Activated naive CD8-positive, alpha-beta T cell treated with anti-CD3 and anti-CD28 coated beads, Interleukin-2, amount 10 ng/mL, durations not matched to agents 7 days and 5 days (primary cell): ENCODE measurements at regions not wholly inside any gene's neighbourhood (a gene's known extent, or its start where the extent isn't known, plus 50 kb on each side); places are given as distances from the start of the nearest gene placed in this dataset.
A peak's percentile ranks its signal among the peaks of the same experiment; 100 is the strongest.

ENCODE experiments used
- ATAC-seq: fragments of 150-1000 bp; cut with Tn5 transposase; one replicate; pipeline ENCODE4 v1.10.0; 2021; ENCODE audit warnings: low read depth, moderate library complexity
- POLR2A ChIA-PET: fragments of 350-600 bp; sonication (Branson Sonifier 250); formaldehyde crosslinking; loops from one replicate; lab custom pipeline; 2021; ENCODE audit warnings: antibody characterized with exemption; lab: Charles Lee
- DNase-seq: peaks from one replicate; pipeline ENCODE4 v3.0.0; 2021
- H3K27ac Mint-ChIP-seq: one replicate; pipeline ENCODE4 v1.8.0; 2022; ENCODE audit warnings: mild to moderate bottlenecking, mixed read lengths
- H3K27me3 Mint-ChIP-seq: one replicate; pipeline ENCODE4 v1.8.0; 2022; ENCODE audit warnings: mild to moderate bottlenecking, moderate library complexity, mixed read lengths
- H3K36me3 Mint-ChIP-seq: one replicate; pipeline ENCODE4 v1.8.0; 2021; ENCODE audit warnings: mild to moderate bottlenecking, mixed read lengths
- H3K4me1 Mint-ChIP-seq: one replicate; pipeline ENCODE4 v1.8.0; 2021; ENCODE audit warnings: mixed read lengths
- H3K4me3 Mint-ChIP-seq: one replicate; pipeline ENCODE4 v1.8.0; 2022; ENCODE audit warnings: mild to moderate bottlenecking, moderate library complexity, mixed read lengths
- H3K9me3 Mint-ChIP-seq: one replicate; pipeline ENCODE4 v1.8.0; 2021; ENCODE audit warnings: mixed read lengths

DNA sequence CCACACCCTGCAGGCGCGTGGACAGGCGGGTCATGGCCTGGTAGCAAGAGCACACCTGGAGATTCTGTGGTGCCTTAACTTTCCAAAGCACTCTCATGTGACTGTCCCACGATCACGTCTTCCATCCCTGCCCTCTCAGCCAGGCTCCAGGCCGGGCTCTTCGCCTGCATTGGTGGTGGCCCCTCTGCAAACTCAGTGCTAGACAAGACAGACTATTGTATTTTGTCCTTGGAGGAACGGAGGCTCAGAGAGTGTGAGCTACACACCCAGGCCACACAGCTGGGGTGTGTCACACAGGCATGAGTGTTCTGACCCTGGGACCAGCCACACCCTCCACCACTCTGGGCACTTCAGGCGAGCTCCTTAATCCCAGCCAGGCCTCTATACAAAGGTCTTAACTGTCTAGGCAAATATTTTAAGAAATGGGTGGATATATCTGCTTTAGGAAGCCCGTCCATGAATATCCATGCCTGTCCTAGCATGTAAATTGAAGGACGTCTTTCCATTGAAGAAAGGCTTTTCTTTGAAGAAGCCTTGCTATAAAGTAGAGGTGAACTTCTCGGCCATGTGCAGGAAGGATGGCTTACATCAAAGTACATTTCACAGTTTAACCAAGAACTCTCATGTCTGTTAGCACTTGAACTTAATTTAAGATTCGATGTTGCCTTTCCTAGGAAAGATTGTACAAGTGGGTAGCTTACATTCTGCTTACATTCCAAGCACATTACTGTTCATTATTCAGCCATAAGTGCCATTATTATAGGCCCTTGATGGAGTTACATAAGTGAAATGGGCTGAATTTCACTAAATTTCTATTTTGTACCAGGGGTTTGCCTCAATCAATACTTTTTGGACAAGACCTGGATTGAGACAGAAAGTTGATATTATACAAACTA, 263.9 kb downstream of the DLL1 start:
- no peaks in the 10 kb centered on the region for H3K9me3 Mint-ChIP-seq
- DNase-seq (no peak), ATAC-seq (no peak)
- no peaks in the 10 kb centered on the region for H3K36me3 Mint-ChIP-seq
- no peak overlapping the region for H3K4me3 Mint-ChIP-seq
- no peak overlapping the region for H3K27ac Mint-ChIP-seq
- POLR2A ChIA-PET, result no interaction called here
- peaks cover 3% of the 10 kb centered on the region for H3K27me3 Mint-ChIP-seq
- peaks cover 2% of the 10 kb centered on the region for H3K4me1 Mint-ChIP-seq

DNA sequence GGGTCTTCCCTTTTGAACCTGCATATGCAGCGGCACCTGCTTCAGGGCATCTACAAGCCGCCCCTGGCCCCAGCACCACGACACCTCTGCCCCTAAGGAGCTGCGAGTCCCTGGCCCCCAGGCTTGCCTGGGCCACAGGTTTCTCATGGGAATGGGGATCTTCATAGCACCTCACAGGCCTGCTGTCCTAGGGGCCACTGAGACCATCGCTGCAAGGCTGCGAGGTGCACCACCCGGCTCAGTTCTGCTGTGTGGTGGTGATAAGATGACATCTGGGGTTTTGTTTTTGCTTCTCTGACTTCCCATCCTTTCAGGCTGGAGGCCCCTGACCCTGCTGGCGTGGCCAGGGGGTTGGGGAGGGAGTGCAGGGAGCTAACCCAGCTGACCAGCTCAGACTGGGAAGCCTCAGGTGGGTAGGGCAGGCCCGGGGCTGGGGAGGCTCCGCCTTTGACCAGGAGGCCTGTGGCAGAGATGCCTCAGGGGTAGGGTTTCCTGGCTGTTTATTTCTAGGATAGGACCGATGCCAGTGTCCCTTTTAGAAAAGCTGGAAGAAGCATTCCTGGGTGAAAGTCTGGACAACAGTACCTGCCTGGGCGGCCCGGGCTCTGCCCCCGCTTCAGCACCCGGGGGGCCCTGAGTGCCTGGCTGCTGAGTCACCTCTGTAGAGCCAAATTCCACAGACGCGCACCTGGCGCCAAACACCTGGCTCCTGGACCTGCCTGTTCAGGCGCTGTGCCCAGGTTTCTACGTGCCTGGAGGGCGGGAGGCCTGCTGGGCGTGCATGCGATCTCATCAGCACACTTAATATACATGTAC, 264.7 kb downstream of the DLL1 start:
- H3K4me1 Mint-ChIP-seq, result peaks cover 2% of the 10 kb centered on the region
- no peak overlapping the region for H3K4me3 Mint-ChIP-seq
- POLR2A ChIA-PET, result no interaction called here
- ATAC-seq (no peak), DNase-seq (peak; percentile 23)
- no peak overlapping the region for H3K27ac Mint-ChIP-seq
- no peaks in the 10 kb centered on the region for H3K9me3 Mint-ChIP-seq
- no peaks in the 10 kb centered on the region for H3K36me3 Mint-ChIP-seq
- H3K27me3 Mint-ChIP-seq, result peaks cover 5% of the 10 kb centered on the region

DNA sequence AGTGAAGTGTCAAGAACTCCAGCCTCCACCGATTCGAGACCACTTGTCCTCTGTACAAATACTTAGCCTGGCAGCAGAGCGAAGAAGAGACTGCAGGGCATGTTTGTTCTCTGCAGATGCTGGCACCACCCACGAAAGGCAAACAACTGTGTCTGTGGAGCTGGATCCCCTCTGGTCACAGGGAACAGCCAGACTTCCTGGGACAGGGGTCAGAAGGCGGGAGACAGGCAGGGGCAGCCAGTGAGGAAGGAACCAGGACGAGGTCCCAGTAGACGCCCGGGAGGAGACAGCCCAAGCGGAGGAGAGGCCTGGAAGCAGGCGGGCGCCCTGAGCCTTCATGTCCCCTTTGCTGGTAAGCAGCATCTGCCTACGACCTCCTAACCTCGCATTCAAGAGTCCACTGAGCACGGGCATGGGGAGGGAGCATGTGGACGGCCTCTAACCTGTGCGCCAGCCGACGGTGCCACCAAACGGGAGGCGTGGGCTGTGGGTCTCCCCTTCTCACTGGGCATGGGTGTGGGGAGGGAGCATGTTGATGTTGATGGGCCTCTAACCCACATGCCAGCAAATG, 265.5 kb downstream of the DLL1 start:
- Mint-ChIP-seq H3K27ac (no peak overlapping the region), H3K4me1 (peaks cover 3% of the 10 kb centered on the region), H3K4me3 (no peak overlapping the region), H3K36me3 (no peaks in the 10 kb centered on the region), H3K27me3 (peaks cover 9% of the 10 kb centered on the region), H3K9me3 (no peaks in the 10 kb centered on the region)
- DNase-seq, result peak; percentile 22
- no peak for ATAC-seq
- POLR2A ChIA-PET, result no interaction called here

DNA sequence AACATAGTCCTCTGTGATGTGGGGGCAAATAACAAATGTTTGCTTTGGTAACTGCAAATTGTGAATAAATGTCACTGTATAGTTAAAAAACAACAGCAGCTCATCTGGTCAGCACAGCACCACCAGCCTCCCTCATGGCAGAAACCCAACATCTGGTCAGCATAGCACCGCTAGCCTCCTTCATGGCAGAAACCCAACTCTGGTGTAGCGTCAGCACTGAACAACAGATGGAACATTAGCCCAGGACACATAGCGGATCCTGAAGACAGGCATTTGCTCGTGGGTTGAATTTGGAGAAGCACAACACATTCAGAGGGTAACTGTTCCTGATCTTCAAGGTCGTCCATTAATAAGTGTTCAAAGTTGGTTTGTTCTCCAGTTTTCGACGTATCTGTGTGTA, 265.9 kb downstream of the DLL1 start:
- Mint-ChIP-seq H3K27ac (peak overlapping the region; percentile 48), H3K4me1 (peaks cover 3% of the 10 kb centered on the region), H3K27me3 (peaks cover 9% of the 10 kb centered on the region), H3K9me3 (no peaks in the 10 kb centered on the region), H3K36me3 (no peaks in the 10 kb centered on the region), H3K4me3 (no peak overlapping the region)
- DNase-seq, result no peak
- ATAC-seq, result no peak
- POLR2A ChIA-PET, result no interaction called here

DNA sequence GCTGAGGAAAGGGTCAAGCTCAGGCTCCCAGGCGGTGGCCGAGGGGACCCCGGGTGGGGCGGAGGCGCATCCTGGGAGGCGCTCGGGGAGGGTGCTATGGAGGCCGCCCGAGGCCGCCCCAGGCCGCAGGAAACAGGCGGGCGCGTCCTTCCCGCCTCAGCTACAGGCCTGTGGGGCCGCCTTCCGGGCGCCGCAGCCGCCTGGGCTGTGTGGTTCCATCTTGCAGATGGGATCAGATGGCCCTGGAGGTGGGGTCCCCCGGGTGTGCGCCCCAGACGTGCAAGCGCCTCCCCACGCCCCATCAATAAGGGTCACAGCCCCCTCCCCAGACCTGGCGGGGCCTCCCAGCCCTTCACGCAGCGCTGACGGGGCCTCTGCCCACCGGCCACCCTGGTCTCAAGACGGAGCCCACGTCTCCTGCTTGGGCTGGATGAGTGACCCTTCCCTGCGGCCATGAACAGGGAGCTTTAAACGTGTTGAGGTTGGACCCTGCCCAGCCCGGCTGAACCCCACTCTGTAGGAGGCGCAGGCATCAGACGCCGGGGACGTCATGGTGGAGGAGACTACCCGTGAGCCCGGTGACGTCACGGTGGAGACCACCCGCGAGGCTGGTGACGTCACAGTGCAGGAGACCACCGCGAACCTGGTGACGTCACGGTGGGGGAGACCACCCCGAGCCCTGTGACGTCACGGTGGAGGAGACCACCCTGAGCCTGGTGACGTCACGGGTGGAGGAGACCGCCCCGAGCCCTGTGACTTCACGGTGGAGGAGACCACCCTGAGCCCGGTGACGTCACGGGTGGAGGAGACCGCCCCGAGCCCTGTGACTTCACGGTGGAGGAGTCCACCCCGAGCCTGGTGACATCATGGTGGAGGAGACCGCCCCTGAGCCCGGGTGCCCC, 267.0 kb downstream of the DLL1 start:
- ATAC-seq (peak; percentile 78), DNase-seq (peak; percentile 19)
- POLR2A ChIA-PET, result interaction anchor here (0.6 to 1.4 kb wide), 2 partner anchors 65 to 305 kb away, joined by 3 to 4 read pairs; no protein-coding TSS in a partner anchor
- H3K4me1 Mint-ChIP-seq, result peaks cover 3% of the 10 kb centered on the region
- H3K9me3 Mint-ChIP-seq, result no peaks in the 10 kb centered on the region
- H3K4me3 Mint-ChIP-seq, result peak overlapping the region; percentile 37
- peaks cover 9% of the 10 kb centered on the region for H3K27me3 Mint-ChIP-seq
- no peak overlapping the region for H3K27ac Mint-ChIP-seq
- no peaks in the 10 kb centered on the region for H3K36me3 Mint-ChIP-seq

DNA sequence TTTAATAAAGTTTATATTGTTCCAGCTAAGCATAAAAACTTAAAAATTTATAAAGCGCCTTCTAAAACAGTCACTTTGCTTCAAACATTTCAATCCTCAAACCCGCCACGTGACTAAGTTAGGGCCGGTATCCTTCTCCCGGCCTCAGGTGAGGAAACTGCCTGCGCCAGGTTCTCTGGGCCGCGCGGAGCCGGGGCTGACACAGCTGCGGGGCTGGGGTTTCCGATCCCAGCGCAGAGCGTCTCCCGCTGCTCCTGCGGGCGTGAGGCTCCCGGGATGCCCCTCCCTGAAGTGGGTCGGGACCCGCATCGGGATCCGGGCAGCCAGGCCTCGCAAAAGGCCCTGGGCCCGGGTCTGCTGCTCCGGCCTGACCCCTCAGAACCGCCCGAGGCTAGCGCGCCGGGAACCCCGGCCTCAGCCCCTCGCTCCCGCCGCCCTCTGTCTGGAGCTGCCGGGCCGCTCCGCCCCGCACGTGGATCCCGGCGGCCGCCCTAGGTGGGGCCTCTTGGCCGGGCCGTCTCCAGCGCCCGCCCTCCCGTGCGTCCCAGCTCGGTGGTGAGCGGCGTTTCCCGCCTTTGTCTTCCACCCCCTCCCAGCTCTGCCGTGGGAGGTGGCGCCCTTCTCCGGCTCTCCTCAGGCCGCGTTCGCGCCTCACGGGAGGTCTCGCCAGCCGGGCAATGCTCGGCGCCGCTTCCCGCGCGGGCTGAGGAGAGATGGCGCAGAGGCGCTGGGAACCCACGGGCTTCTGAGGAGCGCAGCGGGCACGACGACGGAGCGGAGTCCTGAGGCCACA, 267.9 kb downstream of the DLL1 start:
- Mint-ChIP-seq H3K27me3 (peaks cover 11% of the 10 kb centered on the region), H3K9me3 (no peaks in the 10 kb centered on the region), H3K27ac (no peak overlapping the region), H3K4me1 (peaks cover 3% of the 10 kb centered on the region), H3K4me3 (peak overlapping the region; percentile 65), H3K36me3 (no peaks in the 10 kb centered on the region)
- POLR2A ChIA-PET, result interaction anchor here (1.4 kb wide), 1 partner anchor 66 kb away, joined by 4 read pairs; no protein-coding TSS in a partner anchor
- ATAC-seq (peak; percentile 31), DNase-seq (peak; percentile 49)

DNA sequence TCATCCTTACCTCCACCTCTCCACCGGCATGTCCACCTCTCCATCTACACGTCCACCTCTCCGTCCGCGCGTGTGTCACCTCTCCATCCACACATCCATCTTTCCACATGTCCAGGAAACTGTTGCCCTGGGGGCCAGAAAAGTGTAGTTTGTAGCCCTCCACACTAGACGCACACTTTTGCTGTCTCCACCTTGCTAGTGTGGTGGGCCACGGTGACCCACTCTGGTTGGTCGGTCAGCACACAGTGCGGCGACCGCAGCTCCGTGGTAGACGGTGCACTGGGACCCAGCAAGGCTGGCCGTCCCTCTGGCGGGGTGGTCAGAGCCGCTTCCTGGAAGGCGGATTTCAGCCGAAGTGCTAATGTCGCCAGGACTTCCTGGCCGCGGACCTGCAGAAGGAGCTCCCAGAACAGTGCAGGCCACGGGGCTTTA, 268.6 kb downstream of the DLL1 start:
- Mint-ChIP-seq H3K9me3 (no peaks in the 10 kb centered on the region), H3K27ac (peak overlapping the region; percentile 60), H3K4me1 (peaks cover 3% of the 10 kb centered on the region), H3K36me3 (no peaks in the 10 kb centered on the region), H3K4me3 (peak overlapping the region; percentile 65), H3K27me3 (peaks cover 17% of the 10 kb centered on the region)
- POLR2A ChIA-PET, result interaction anchor here (1.4 kb wide), 1 partner anchor 67 kb away, joined by 4 read pairs; no protein-coding TSS in a partner anchor
- ATAC-seq (no peak), DNase-seq (no peak)

DNA sequence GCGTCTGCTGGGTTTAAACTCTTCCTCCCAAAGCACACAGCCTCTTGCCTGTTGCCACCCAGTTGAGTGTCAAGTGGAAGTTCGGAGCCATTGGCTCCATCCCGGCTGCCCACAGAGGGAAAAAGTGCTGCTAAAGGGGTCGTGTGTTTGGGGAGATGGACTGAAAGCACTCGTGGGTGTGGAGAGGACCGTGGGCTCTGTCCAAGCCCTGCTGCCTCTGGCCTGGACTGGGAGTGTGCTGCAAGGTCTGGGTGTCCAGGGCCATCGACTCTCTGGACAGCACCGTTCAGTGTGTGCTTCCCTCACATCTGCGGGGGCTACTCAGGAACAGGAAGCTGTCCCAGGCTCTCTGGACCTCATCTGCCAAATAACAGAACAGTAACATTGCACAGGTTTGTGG, 269.3 kb downstream of the DLL1 start:
- peaks cover 3% of the 10 kb centered on the region for H3K4me1 Mint-ChIP-seq
- H3K36me3 Mint-ChIP-seq, result no peaks in the 10 kb centered on the region
- no peak overlapping the region for H3K27ac Mint-ChIP-seq
- peak overlapping the region; percentile 65 for H3K4me3 Mint-ChIP-seq
- DNase-seq, result no peak
- no peaks in the 10 kb centered on the region for H3K9me3 Mint-ChIP-seq
- H3K27me3 Mint-ChIP-seq, result peaks cover 22% of the 10 kb centered on the region
- no peak for ATAC-seq
- POLR2A ChIA-PET, result no interaction called here

DNA sequence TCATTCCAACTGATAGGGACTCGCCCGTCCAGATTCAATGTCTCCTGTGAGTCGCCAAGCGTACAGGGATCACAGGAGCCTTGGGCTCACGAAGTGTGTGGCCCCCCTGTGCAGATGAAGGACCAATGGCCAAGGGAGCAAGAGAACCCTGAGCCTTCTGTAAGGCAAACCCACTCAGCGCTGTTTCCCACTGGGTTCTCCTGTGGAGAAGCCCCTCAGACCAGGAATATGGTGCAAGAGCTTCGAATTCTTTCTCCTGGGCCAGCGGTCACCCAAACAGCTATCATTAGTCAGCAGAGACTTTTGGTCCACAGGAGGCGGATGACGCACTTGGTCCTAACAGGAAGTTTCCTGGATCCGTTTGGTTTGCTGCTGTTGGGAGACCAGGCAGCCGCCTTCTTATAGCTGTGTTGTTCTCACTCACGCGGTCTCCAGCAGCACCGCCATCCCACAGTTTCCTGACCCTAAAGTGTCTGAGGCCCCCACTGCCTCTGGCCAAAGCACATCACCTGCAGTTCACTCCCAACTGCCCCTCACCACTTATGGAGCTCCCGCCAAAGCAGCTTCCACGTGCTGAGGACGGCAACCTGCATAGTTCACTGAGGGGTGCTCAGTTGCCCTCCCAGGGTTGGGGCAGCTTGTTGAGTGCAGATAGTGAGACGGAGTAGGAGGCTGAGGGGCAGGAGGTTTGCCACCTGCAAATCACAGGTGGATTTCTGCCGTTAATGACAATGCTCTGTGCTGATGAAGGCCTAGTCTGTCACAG, 268.6 kb downstream of the ERMARD start:
- peaks cover 32% of the 10 kb centered on the region for H3K27me3 Mint-ChIP-seq
- no peak overlapping the region for H3K4me3 Mint-ChIP-seq
- H3K36me3 Mint-ChIP-seq, result no peaks in the 10 kb centered on the region
- H3K4me1 Mint-ChIP-seq, result peaks cover 3% of the 10 kb centered on the region
- DNase-seq (no peak), ATAC-seq (no peak)
- POLR2A ChIA-PET, result no interaction called here
- no peaks in the 10 kb centered on the region for H3K9me3 Mint-ChIP-seq
- H3K27ac Mint-ChIP-seq, result no peak overlapping the region

DNA sequence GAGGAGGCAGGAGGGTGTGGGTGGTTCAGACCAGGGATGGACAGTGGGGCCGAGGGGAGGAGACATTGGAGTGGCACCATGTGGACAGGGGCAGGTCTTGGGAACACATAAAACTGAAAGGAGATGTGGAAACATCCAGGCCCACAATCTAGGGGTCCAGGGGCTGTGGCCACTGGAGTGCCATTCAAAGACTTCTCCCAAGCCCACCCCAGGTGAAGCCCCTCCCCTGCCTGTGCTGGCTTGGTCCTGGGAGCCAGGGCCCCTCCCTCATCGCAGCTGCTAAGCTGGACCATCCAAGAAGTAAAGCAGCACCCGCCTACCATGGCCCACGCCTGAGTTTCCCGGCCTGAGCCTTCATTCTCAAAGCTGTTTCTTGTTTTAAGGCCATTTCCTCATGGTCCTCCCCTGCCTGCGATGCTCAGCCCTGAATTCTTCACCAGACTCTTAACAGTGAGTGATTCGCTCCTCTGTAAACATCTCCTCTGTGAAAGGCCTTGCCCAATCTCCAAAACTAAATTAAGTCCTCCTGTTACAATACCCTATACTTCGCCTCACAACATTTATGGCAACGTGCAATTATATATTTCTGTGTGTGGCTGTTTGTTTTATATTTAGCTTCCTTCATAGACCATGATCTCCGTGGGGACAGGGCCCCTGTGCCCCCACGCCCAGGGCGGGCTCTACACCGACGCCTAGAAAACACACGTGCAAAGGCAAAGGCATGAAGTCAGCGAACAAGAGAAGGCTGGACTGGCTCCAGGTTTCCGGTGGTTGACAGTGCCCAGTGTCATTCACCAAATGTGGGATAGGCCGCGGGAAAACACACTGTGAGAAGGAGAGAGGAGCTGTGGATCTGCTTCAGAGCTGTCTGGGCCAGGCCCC, 267.8 kb downstream of the ERMARD start:
- H3K9me3 Mint-ChIP-seq, result no peaks in the 10 kb centered on the region
- DNase-seq, result no peak
- no peak overlapping the region for H3K4me3 Mint-ChIP-seq
- peaks cover 3% of the 10 kb centered on the region for H3K4me1 Mint-ChIP-seq
- POLR2A ChIA-PET, result no interaction called here
- H3K27ac Mint-ChIP-seq, result no peak overlapping the region
- no peaks in the 10 kb centered on the region for H3K36me3 Mint-ChIP-seq
- H3K27me3 Mint-ChIP-seq, result peaks cover 37% of the 10 kb centered on the region
- no peak for ATAC-seq

DNA sequence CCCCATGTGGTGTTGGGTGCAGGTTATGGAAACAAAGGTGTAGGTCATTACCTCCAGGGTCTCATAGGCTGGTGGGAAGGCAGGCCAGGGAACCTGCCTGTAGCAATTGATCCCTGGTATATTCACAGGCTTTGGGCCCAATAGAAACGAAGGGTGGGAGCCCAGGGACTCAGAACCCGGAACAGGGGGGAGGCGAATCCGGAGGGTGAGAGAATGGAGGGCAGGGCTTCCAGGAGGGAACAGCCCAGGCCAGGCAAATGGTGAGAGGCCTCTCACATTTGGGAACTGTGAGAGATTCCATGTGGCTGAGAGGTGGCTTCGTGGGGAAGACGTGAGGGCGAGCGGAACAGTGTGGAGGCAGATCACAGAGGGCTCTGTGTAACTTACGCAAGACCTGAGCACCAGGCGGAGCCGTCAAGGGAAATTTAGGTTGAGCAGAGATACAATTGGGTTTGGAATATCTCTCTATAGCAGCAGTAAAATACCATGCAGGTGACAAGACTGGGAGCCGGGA, 267.1 kb downstream of the ERMARD start:
- H3K27me3 Mint-ChIP-seq, result peaks cover 42% of the 10 kb centered on the region
- H3K4me1 Mint-ChIP-seq, result peaks cover 3% of the 10 kb centered on the region
- DNase-seq, result no peak
- no peak for ATAC-seq
- H3K36me3 Mint-ChIP-seq, result no peaks in the 10 kb centered on the region
- POLR2A ChIA-PET, result no interaction called here
- no peaks in the 10 kb centered on the region for H3K9me3 Mint-ChIP-seq
- H3K27ac Mint-ChIP-seq, result no peak overlapping the region
- H3K4me3 Mint-ChIP-seq, result no peak overlapping the region
